Hematopoietic multipotent progenitor cell treated with erythropoietin and hydrocortisone succinate and interleukin-3 and kit ligand, for 8 days (in vitro differentiated cells): ENCODE measurements at regions not wholly inside any gene's neighbourhood (a gene's known extent, or its start where the extent isn't known, plus 50 kb on each side); places are given as distances from the start of the nearest gene placed in this dataset.
A peak's percentile ranks its signal among the peaks of the same experiment; 100 is the strongest.
"Not testable (repeated sequence)": the region's sequence is repeated elsewhere in the genome, so short reads cannot be mapped to it uniquely, and the experiment has no call there.

Source experiments
- DNase-seq: peaks from one replicate; pipeline ENCODE4 v3.0.0-alpha.2; 2015

- DNase-seq, result peak; percentile 37
Observed at GRCh38 chr2:131672471-131673399, 145.0 kb downstream of the CCDC74A start.

GRCh38 chr2:131673400-131674173 lies 145.9 kb downstream of the CCDC74A start:
- DNase-seq, result peak; percentile 60

- no peak for DNase-seq
Observed at GRCh38 chr2:131674174-131674507, 146.5 kb downstream of the CCDC74A start.

- DNase-seq, result not testable (repeated sequence)
Observed at GRCh38 chr2:131681611-131682121, 154.0 kb downstream of the CCDC74A start.

- DNase-seq, result peak; percentile 23
Observed at GRCh38 chr2:131682122-131682944, 154.6 kb downstream of the CCDC74A start.

- not testable (repeated sequence) for DNase-seq
Observed at GRCh38 chr2:131682945-131683330, 155.2 kb downstream of the CCDC74A start.

- not testable (repeated sequence) for DNase-seq
Observed at GRCh38 chr2:131684631-131685316, 157.1 kb downstream of the CCDC74A start.

- DNase-seq, result not testable (repeated sequence)
Observed at GRCh38 chr2:131686164-131686893, 158.6 kb downstream of the CCDC74A start.

- not testable (repeated sequence) for DNase-seq
Observed at GRCh38 chr2:131686894-131687238, 159.2 kb downstream of the CCDC74A start.

- not testable (repeated sequence) for DNase-seq
Observed at GRCh38 chr2:131689066-131689465, 161.4 kb downstream of the CCDC74A start.

- DNase-seq, result not testable (repeated sequence)
Observed at GRCh38 chr2:131711268-131711667, 183.6 kb downstream of the CCDC74A start.

- not testable (repeated sequence) for DNase-seq
Observed at GRCh38 chr2:131717907-131718306, 190.2 kb downstream of the CCDC74A start.

GRCh38 chr2:131721163-131721562 lies 193.5 kb downstream of the CCDC74A start:
- not testable (repeated sequence) for DNase-seq

GRCh38 chr2:131722256-131722655 lies 194.6 kb downstream of the CCDC74A start:
- DNase-seq, result not testable (repeated sequence)

GRCh38 chr2:131724019-131724418 lies 196.3 kb downstream of the CCDC74A start:
- DNase-seq, result no peak

GRCh38 chr2:131728451-131728850 lies 200.8 kb downstream of the CCDC74A start:
- DNase-seq, result not testable (repeated sequence)

- DNase-seq, result not testable (repeated sequence)
Observed at GRCh38 chr2:131733530-131733929, 205.8 kb downstream of the CCDC74A start.

GRCh38 chr2:131736406-131736805 lies 208.7 kb downstream of the CCDC74A start:
- not testable (repeated sequence) for DNase-seq

- not testable (repeated sequence) for DNase-seq
Observed at GRCh38 chr2:131738533-131738932, 210.8 kb downstream of the CCDC74A start.

GRCh38 chr2:131738996-131739434 lies 211.3 kb downstream of the CCDC74A start:
- DNase-seq, result not testable (repeated sequence)
